Immature natural killer cell (primary cell): ENCODE measurements at regions not wholly inside any gene's neighbourhood (a gene's known extent, or its start where the extent isn't known, plus 50 kb on each side); places are given as distances from the start of the nearest gene placed in this dataset.

Experiments used
- DNase-seq, 3 donors: peaks; one replicate each; pipeline ENCODE4 v3.0.0; 2022; ENCODE audit warnings: mixed read lengths in 1 of 3
- H3K27ac Mint-ChIP-seq, 6 donors: one replicate each; pipeline ENCODE4 v1.8.0; 2020; ENCODE audit warnings: mixed read lengths in 6 of 6, mild to moderate bottlenecking in 5 of 6, inconsistent platforms in 4 of 6, moderate library complexity in 3 of 6
- H3K27me3 Mint-ChIP-seq, 3 donors: one replicate each; pipeline ENCODE4 v1.8.0; 2020 to 2021; ENCODE audit warnings: low read depth in 3 of 3, mild to moderate bottlenecking in 3 of 3, mixed read lengths in 3 of 3, moderate library complexity in 3 of 3, inconsistent platforms in 1 of 3
- H3K36me3 Mint-ChIP-seq, 3 donors: one replicate each; pipeline ENCODE4 v1.8.0; 2020; ENCODE audit warnings: mixed read lengths in 3 of 3, inconsistent platforms in 2 of 3, mild to moderate bottlenecking in 2 of 3
- H3K4me1 Mint-ChIP-seq, 2 donors: one replicate each; pipeline ENCODE4 v1.8.0; 2020; ENCODE audit warnings: inconsistent platforms in 2 of 2, mild to moderate bottlenecking in 2 of 2, mixed read lengths in 2 of 2, moderate library complexity in 1 of 2
- H3K4me3 Mint-ChIP-seq, 5 donors: one replicate each; pipeline ENCODE4 v1.8.0; 2020; ENCODE audit warnings: mild to moderate bottlenecking in 5 of 5, mixed read lengths in 5 of 5, inconsistent platforms in 3 of 5, moderate library complexity in 3 of 5
- H3K9me3 Mint-ChIP-seq, 6 donors: one replicate each; pipeline ENCODE4 v1.8.0; 2020; ENCODE audit warnings: mild to moderate bottlenecking in 6 of 6, mixed read lengths in 6 of 6, inconsistent platforms in 4 of 6, moderate library complexity in 3 of 6

DNA sequence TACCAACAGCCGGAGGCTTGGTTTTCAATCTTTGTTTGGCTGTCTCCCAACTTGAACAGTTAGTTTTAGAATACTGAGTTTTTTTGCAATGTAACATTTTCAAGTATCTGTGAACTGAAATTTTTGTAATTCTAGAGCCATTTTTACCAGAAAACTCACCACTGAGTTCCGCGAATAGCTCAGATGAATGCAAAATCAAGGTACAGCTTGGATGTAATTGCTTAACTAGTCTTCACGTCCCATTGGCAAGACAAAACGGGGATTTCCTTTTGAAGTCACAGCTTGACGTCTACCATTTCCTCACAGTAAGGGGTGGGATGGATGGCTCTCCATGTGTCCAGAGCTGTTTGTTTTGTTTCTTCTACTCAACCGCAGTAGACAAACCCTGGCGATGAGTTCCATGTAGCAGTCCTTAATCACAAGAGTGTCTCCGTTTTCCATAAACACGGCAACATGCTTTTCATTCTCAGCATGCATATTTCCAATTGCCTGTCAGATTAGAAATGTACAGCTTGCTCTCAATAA lies 55.8 kb upstream of the FGFR2 start:
- H3K4me3 Mint-ChIP-seq, result no peak overlapping the region

DNA sequence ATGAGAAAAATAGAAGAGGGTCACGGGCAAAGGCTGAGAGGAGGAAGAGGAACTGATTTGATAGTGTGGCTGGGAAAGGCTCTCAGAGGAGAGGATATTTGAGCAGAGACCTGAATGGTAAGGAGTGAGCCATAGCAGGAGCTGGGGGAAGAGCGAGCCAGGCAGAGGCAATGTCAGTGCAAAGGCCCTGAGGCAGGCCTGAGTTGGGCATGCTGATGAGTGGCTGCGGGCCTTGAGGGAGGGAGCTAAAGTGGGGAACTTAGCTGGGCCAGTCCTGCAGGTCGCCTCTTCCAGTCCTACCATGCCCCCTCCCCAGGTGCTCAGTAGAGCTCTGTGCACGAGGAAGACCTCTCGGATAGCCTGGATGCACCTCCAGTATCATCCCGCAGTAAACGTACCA lies 55.4 kb upstream of the FGFR2 start:
- peaks cover 2 to 4% (median 4%) of the 10 kb centered on the region in 3 donors for H3K27me3 Mint-ChIP-seq
- H3K4me1 Mint-ChIP-seq, result no peaks in the 10 kb centered on the region
- H3K36me3 Mint-ChIP-seq, result no peaks in the 10 kb centered on the region
- DNase-seq, result no peak
- H3K4me3 Mint-ChIP-seq, result no peak overlapping the region
- H3K9me3 Mint-ChIP-seq, result peaks cover 0 to 1% (median 0%) of the 10 kb centered on the region in 6 donors
- H3K27ac Mint-ChIP-seq, result no peak overlapping the region

More for the DNA sequence above, 55.8 kb upstream of the FGFR2 start:
- no peaks in the 10 kb centered on the region for H3K9me3 Mint-ChIP-seq
- no peaks in the 10 kb centered on the region for H3K36me3 Mint-ChIP-seq
- H3K27me3 Mint-ChIP-seq, result peaks cover 2 to 4% (median 4%) of the 10 kb centered on the region in 3 donors
- no peak overlapping the region for H3K27ac Mint-ChIP-seq
- no peaks in the 10 kb centered on the region for H3K4me1 Mint-ChIP-seq
- no peak for DNase-seq

GRCh38 chr10:121648493-121648892 lies 50.2 kb upstream of the FGFR2 start:
- Mint-ChIP-seq H3K9me3 (peaks cover 0 to 2% (median 0%) of the 10 kb centered on the region in 6 donors), H3K27me3 (peaks cover 0 to 7% (median 4%) of the 10 kb centered on the region in 3 donors), H3K36me3 (no peaks in the 10 kb centered on the region), H3K4me3 (no peak overlapping the region), H3K4me1 (no peaks in the 10 kb centered on the region), H3K27ac (no peak overlapping the region)
- DNase-seq, result no peak

GRCh38 chr10:121648059-121648458 lies 49.8 kb upstream of the FGFR2 start:
- no peak for DNase-seq
- Mint-ChIP-seq H3K9me3 (peaks cover 0 to 2% (median 0%) of the 10 kb centered on the region in 6 donors), H3K4me3 (no peak overlapping the region), H3K36me3 (no peaks in the 10 kb centered on the region), H3K27me3 (peaks cover 0 to 7% (median 4%) of the 10 kb centered on the region in 3 donors), H3K27ac (no peak overlapping the region), H3K4me1 (no peaks in the 10 kb centered on the region)
